HG03280 (cell line): ENCODE measurements at regions not wholly inside any gene's neighbourhood (a gene's known extent, or its start where the extent isn't known, plus 50 kb on each side); places are given as distances from the start of the nearest gene placed in this dataset.

Source experiments
- ATAC-seq: cut with Tn5 transposase; IDR thresholded peaks from one replicate; pipeline ENCODE4 v1.9.1; 2021; ENCODE audit warnings: mild to moderate bottlenecking, moderate library complexity; ENCODE audit not compliant: unreplicated experiment

DNA sequence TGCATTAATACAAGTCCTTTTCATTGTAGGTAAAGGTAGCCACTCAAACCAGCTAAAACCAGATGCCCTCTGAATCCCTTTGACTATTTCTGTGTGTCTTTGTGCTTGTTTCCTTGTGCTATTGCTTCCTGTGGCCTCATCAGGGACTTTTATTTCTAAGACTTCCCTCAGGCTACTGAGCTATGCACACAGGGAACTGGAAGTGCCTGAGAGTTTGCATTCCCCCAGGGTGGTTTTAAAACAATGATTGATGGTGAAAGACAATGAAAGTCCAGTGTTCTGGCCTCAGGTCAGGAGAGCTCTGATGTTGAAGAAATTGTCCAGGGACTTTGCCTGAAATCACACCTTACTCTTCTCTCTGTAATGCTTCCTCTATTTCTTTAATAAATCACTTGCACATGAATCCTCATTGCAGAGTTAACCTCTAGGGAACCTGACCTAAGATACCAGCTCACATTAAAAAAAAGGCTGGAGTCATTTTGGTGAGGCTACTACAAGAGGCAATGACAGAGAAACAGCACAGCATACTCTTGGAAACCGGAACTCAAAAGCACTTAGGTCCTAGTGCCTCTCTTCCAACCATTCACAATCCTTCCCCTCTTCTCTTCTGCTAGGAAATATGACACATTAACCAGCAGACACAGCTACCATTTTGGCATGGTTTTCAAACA, 158.1 kb upstream of the NREP start:
- ATAC-seq = no peak

DNA sequence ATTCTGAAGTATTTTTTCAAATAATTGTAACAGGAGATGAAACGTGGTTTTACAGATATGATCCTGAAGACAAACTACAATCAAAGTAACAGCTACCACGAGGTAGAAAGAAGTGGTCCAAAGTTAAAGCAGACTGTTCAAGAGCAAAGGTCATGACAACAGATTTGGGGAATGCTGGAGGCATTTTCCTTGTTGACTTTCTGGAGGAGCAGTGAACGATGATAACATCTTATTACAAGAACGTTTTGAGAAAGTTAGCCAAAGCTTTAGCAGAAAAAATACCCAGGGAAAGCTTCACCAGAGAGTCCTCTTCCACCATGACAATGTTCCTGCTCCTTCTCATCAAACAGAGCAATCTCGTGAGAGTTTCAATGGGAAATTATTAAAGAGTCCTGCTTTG, 145.4 kb upstream of the NREP start:
- ATAC-seq = no peak

DNA sequence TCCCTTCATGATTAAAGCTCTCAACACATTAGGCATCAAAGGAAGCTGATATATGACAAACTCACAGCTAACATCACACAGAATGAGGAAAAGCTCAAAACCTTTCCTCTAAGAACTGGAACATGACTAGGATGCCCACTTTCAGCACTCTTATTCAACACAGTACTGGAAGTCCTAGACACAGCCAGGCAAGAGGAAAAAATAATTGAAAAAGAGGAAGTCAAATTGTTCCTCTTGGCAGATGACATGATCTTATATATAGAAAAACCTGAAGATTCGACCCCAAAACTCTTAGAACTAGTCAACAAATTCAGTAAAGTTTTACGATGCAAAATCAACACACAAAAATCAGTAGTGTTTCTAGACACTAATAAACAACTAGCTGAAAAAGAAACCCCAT, 144.3 kb upstream of the NREP start:
- ATAC-seq = no peak

DNA sequence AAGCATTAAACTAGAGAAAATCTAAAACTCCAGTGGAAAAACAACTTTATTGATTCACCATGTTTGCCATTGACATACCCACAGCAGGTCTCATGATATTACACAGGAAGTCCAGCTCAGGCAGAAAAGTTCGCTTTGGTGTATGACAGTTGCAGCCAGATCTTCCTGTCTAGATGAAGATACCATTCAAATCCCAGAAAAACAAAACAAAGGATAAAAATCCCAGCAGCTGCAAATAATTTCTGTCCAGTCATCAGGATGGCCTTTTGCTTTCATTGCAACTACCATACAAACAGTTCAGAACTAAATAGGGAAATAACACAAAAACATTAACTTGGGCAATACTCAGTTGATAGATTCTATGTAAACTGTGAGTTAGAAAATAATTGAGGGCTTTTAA, 136.0 kb upstream of the NREP start:
- ATAC-seq = no peak

DNA sequence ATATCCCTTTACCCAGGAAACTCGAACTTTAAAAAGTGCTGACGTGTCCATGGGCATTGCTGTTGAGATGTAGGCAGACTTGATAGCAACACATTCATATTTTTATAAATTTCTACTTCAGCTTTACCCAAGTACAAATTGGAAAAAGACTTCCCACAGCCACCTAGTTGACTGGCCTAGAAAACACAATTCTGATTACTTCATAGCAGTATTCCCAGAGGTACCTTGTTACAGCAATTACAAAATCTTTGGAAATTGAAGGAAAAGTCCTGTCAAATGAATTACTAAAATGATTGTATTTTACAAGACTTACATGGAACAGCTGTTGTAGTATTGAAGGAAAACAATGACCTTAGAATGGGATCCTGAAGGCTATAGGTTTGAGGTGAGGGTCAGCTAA, 130.7 kb upstream of the NREP start:
- ATAC-seq = no peak

DNA sequence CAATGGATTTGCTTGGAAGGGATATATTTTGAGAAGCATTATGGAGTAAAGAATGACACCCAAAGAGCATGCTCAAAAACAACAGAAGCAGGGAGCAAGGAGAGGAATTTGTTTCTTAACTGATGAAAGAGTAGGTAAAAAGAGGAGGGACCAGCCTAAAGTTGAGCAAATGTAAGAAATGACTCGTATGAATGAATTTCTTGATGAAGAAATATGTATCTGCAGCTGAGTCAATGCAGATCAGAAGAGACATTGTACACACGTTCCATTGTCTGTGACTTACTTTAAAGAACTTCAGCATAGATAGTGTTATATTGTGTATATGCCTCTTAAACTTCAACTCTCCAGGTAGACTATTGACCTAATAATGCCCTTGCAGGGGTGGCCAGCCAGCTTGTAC, 112.7 kb upstream of the NREP start:
- no peak for ATAC-seq

DNA sequence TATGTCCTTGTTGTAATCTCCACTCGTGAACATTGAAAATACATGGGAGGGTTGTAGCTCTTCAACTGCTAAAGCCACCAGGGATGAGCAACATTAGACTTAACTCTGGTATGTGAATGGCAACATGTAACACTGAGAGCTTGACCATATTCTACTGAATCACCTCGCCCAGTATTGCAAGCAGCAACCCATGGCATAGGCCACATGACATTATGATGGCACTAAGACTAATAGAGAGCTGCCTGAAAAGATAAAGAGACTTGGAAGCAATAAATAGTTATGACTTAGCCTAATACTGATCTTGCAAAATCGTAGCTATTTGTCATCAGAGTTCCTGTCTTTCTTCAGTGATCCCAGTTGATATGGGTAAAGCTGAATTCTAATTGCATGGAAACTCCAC, 108.4 kb upstream of the NREP start:
- ATAC-seq = no peak

DNA sequence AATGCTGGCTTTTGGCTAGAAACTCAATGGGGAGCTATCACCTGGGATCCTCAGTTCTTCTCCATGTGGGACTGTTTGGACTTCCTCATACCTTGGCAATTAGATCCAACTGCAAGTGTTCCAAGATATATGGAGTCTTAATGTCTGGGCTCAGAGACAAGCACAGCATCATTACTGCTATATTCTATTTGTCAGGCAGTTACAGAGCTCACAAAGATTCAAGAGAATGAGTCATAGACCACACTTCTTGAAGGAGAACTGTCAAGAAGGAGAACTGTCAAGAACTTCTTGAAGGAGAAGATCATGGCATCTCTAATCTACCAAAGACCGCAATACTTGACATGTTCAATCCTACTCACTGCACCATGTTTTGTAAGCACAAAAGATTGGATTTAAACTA, 106.8 kb upstream of the NREP start:
- no peak for ATAC-seq

DNA sequence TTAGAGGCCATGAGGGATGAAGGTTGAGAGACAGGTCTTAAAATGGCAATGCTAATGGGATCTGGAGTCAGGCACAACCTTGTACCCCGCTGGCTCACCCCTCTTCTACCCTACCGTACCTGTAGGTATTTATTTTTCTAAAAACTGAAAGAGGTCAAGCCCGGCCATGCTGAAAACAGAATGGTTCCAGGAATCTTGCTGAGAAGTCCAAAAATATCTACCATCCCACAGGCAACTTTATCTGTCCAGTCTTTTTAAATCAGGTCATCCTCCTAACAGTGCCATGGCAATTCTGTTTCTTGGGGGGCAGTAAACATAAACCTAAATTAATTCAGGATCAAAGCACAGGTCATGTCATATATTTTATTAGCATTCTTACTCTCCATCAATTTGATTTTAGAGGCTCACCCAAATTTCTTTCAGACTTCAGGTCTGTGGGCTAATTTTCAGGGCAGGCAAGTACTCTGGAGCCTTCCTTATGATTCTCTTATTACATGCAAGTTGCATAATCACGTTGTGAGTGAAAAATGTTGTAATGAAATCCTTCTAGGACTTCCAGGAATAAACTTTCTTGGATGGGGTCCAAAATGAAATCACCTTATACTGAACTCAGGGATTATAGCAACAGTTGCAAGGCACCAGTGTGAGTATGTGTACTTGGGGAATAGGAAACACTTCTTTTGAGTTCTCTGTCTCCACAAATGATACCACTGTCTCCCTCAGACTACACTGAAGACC, 102.7 kb upstream of the NREP start:
- no peak for ATAC-seq

DNA sequence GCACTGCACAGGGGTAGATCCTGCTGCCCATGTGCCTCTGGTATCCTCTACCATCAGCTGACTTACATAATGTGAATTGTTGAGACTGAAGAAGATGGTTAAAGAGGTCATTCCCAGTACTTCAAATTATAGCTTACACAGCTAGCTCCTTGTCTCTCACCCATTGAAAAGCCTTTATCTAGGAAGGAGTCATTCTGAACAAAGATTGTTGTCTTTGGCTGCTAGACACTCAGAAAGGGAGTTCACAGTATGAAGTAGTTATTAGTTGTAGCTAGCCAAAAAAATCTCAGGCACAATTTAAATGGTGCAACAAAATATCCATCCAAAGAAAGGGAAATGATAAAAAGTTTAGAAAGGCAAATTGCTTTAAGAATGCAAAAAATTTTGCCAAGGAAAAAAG, 102.0 kb upstream of the NREP start:
- ATAC-seq = no peak

DNA sequence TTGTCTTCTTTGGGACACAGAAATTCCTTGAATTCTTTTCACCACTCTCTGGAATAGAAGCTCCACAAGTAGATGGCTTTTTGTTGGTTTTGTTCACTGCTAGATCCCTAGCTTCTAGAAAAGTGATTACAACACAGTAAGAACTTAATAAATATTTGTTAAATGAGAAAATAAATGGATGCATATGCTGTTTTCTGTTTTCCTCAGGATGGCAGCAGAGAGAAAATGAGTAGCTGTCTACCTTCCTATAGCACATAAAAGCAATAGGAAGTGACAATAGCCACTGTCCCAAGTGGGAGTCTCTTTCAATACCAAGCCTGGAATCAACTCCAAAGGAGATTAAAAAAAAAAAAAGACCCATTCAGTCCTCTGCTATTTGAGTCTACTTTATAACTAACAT, 100.6 kb upstream of the NREP start:
- ATAC-seq = no peak

DNA sequence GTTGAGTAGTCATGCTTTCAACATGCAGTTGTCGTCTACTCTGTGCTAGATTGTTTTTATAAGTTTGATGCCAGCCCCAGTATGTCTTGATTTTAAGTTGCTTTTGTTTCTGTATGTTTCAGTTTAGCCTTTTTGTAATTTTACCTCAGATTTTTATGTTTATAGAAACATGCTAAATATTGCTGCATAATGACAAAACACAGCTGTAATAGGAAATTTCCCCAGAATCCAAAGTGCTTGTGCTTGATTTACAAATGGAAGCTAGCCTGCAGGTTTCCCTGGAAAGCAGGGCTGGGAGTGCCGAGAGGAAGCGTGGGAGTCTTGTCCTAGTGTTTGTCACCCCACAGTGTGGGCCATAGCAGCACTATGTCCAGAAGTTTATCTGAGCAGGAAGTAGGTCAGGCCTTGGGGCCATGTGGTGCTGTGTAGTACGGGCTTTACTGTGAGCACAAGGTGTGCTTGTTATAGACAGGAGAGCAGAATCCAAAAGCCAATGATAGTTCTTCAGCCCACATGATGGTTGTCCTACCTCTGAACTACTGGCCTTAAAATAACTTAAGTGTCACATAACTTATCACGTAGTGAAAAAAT, 100.0 kb upstream of the NREP start:
- no peak for ATAC-seq

DNA sequence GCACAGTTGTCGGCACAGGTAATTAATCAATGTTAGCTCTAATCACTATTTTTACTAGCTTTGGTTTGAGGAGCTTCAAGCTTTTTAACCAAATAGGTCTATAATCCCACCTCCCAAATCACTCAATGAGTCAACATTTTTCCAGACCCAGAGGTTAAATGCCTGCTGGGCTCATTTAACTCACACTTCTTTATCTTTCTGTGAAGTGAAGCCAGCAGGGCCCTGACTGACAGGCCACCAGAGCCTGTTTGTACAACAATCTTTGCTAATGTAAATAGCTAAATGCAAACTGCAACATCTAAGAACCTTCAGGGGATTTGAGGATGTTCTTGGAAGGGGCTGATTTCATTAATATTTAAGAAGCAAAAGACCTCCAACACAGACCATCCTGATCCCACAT, 98.4 kb upstream of the NREP start:
- ATAC-seq = no peak

DNA sequence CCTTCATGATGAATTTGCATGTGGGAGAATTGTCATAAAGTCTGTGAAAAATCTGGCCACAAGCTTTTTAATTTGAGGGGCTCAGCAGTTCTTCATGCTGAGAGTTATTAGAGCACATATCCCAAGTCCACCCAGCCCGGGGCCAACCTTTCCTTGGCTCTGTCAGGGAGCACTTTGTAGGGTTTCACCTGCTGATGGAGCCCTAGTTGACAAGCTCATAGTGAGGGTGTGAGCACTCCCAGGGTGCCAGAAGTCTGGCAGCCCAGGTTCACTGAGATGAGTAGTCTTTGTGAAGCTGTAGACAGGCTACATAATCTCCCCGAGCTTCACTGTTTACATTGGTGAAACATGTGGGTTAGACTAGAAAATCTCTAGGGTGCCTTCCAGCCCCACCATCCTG, 97.2 kb upstream of the NREP start:
- no peak for ATAC-seq

DNA sequence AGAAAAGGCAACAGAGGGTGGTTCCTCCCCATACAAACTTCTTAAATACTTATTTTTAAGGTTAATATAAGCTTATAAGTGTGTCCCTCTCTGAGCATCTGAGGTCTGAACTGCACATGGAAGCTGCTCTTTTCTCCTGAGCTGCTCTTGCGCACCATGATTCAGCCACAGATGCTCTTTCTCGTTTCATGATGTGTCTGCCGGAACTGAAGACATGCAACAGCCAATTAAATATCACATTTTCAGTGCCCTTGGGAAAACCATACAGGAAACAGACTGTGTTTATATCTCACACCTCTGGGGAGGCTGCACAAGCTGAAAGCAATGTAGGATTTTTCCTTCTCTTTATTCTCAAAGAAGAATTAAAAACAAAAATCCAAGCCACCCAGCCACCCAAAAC, 96.8 kb upstream of the NREP start:
- ATAC-seq = no peak

DNA sequence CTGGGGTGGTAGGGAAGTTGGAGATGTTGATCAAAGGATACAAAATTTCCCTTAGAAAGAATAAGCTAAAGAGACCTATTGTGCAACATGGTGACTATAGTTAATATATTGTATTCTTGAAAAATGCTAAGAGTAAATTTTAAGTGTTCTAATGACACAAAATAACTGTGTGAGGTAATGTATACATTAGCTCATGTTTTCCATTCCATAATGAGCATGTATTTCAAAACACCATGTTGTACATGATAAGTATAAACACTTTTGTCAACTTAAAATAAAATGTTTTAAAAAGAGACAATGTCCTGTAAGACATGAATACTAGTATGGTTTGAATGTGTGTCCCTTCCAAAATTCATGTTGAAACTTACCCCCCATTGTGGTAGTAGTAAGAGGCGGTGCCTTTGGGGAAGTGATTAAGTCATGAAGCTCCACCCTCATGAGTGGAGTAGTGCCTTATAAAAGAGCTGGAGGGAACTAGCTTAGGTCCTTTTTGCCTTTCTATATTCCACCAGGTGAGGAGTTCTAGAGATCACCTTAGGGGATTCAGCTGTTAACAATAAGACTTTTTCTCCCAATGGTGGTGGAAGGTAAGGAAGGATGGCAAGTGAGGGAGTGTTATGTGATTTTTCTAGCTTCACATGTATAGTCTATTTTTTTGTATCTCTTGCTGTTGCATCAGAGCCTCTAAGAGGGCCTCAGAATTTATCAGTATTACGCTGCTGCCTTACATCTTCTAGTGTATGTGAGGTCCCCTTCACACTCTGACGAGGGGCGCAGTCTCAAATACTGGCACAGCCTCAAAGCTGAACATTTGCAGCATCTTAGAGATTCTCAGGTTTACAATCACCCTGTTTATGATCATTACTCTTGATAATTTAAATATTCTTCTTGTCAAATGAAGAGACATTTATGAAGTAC, 94.9 kb upstream of the NREP start:
- no peak for ATAC-seq

DNA sequence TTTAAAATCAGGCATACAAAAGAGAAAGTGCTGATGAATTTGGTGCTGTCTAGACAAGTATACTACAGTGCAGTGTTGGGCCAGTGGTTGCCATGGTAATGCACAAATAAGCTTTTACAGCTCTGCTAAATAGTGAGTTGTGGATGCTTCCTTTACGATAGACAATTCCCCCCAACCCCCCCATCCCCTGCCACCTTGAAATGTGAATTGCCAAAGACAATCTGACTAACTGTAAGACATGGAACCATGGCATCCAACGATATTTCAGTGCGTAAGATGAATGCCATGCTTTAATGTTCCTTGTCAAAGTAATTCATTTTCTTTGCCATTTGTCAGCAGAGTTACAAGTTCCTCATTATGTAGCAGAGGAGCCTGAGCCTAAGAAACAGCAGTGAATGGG, 91.5 kb upstream of the NREP start:
- ATAC-seq = no peak

DNA sequence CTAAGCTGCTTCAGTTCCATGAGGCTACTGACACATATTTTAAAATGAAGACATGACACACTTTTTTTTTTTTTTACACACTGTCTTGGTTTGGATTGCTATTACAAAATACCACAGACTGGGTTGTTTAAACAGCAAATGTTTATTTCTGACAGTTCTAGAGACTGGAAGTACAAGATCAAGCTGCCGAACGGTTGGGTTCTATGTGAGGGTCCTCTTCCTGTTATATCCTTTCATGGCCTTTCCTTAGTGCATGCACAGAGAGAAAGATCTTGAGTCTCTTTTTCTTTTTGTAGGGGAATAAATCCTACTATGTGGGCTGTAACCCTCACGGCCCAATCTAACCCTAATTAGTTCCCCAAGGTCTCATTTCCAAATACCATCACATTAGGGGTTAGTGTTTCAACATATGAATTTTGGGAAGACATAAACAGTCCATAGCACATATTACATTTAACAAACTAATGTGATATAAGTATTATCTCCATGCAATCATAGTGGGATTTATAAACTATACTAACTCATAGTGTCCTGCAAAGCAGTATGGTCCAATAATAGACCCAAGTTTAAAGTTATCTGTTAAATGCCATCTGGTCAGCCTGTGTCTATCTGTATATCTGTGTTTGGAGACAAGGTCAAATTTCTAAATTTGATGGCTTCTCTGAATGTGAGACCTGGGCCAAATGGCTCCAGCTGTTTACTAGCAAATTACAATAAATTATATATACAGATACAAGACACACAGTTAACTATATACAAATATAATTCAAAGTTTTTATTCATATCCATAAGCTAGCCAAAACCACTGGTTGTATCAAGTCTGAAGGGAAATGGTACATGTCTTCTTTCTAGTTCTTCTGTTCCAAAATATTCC, 90.3 kb upstream of the NREP start:
- no peak for ATAC-seq

DNA sequence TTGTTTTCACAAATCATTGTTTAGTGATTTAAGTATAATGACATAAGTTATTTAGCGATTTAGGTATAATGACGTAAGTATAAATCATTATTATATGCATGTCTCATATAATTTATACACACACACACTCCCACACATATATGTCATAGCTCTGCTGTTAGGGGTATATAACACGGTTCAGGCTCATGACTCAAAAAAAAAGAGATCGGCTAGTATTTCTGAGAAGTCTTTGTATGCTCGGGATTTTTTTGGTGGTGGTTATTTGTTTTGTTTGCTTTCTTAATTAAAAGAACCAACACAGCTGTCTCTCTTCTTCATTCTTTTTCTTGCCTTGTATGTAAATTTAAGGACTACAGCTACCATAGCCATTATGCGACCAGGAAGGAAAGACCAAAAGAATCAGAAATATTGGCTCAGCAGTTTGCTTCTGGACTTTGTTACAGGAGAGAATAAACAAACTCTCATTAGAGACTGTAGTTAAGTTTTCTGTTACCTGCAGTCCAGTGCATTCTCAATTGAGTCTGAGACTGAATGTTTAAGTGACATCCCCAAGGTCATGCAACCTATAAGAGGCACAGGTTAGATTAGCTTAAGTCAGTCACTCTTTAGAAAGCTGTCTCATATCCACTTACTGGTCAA, 83.2 kb upstream of the NREP start:
- no peak for ATAC-seq

DNA sequence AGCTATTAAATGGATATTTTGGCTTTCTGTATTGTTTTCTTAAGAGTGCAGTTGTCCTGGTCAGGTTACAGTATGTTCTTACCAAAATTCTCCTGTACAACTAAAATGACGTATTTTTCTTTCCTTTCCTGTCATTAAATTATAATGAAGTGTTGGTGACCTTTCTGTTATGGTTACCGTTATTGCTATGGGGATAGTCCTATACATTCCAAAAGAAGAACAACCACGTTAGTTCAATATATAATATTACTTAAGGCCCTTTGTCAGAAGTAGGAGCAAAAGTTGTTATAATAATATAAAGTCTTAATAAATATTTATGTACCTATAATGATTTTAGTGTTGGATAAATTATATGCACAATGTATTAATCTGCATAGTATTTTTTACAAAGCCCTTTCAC, 82.4 kb upstream of the NREP start:
- no peak for ATAC-seq
